ENCODE measurements at regions not wholly inside any gene's neighbourhood (a gene's known extent, or its start where the extent isn't known, plus 50 kb on each side); places are given as distances from the start of the nearest gene placed in this dataset.

- CTCF ChIA-PET, result no interaction called here
- POLR2A ChIA-PET, result no interaction called here
- H3K27me3 ChIP-seq (ENCODE audit: control insufficient read depth, insufficient read depth, low read length), result peaks cover 17% of the 10 kb centered on the region
Observed at GRCh38 chr2:19841918-19842693, 59.7 kb downstream of the TTC32 start.

GRCh38 chr2:19839438-19839837, 62.3 kb downstream of the TTC32 start:
- peaks cover 12% of the 10 kb centered on the region for H3K27me3 ChIP-seq (ENCODE audit: control insufficient read depth, insufficient read depth, low read length)
- CTCF ChIA-PET, result interaction anchor here (1.2 kb wide), 1 partner anchor 14 kb away, joined by 4 read pairs; no protein-coding TSS in a partner anchor
- no peak overlapping the region for H3K4me3 ChIP-seq (ENCODE audit: low read depth, low read length)
- POLR2A ChIA-PET, result no interaction called here
- no peak for TF ChIP-seq CTCF (IDR thresholded peaks at IDR 0.05; ENCODE audit: insufficient read depth, low read depth, low read length)
- no peak for DNase-seq (ENCODE audit: low read depth)
- H3K36me3 ChIP-seq (ENCODE audit: control insufficient read depth, insufficient read depth, low read length), result no peaks in the 10 kb centered on the region

More at GRCh38 chr2:19841918-19842693, 59.7 kb downstream of the TTC32 start:
- TF ChIP-seq CTCF (IDR thresholded peaks at IDR 0.05; ENCODE audit: insufficient read depth, low read depth, low read length), result no peak
- no peak for DNase-seq (ENCODE audit: low read depth)
- Histone ChIP-seq H3K4me3 (ENCODE audit: low read depth, low read length) (no peak overlapping the region), H3K36me3 (ENCODE audit: control insufficient read depth, insufficient read depth, low read length) (no peaks in the 10 kb centered on the region)

- CTCF ChIA-PET, result interaction anchor here (1.2 to 1.4 kb wide), 2 partner anchors 13 to 14 kb away, joined by 3 to 4 read pairs; no protein-coding TSS in a partner anchor
- DNase-seq (ENCODE audit: low read depth), result no peak
- POLR2A ChIA-PET, result no interaction called here
- Histone ChIP-seq H3K36me3 (ENCODE audit: control insufficient read depth, insufficient read depth, low read length) (no peaks in the 10 kb centered on the region), H3K4me3 (ENCODE audit: low read depth, low read length) (no peak overlapping the region), H3K27me3 (ENCODE audit: control insufficient read depth, insufficient read depth, low read length) (peaks cover 5% of the 10 kb centered on the region)
- no peak for TF ChIP-seq CTCF (IDR thresholded peaks at IDR 0.05; ENCODE audit: insufficient read depth, low read depth, low read length)
Observed at GRCh38 chr2:19838616-19839015, 63.2 kb downstream of the TTC32 start.

- no peak for TF ChIP-seq CTCF (IDR thresholded peaks at IDR 0.05; ENCODE audit: insufficient read depth, low read depth, low read length)
- CTCF ChIA-PET, result interaction anchor here (1.0 to 1.5 kb wide), 3 partner anchors 8 to 12 kb away, joined by 3 read pairs; no protein-coding TSS in a partner anchor
- peaks cover 5% of the 10 kb centered on the region for H3K27me3 ChIP-seq (ENCODE audit: control insufficient read depth, insufficient read depth, low read length)
- no peak overlapping the region for H3K4me3 ChIP-seq (ENCODE audit: low read depth, low read length)
- H3K36me3 ChIP-seq (ENCODE audit: control insufficient read depth, insufficient read depth, low read length), result no peaks in the 10 kb centered on the region
- POLR2A ChIA-PET, result no interaction called here
- DNase-seq (ENCODE audit: low read depth), result no peak
Observed at GRCh38 chr2:19837235-19837766, 64.5 kb downstream of the TTC32 start.

- CTCF ChIA-PET, result interaction anchor here (1.5 kb wide), 1 partner anchor 12 kb away, joined by 3 read pairs; no protein-coding TSS in a partner anchor
- POLR2A ChIA-PET, result no interaction called here
- TF ChIP-seq CTCF (IDR thresholded peaks at IDR 0.05; ENCODE audit: insufficient read depth, low read depth, low read length), result no peak
- DNase-seq (ENCODE audit: low read depth), result no peak
- H3K4me3 ChIP-seq (ENCODE audit: low read depth, low read length), result no peak overlapping the region
- H3K36me3 ChIP-seq (ENCODE audit: control insufficient read depth, insufficient read depth, low read length), result no peaks in the 10 kb centered on the region
- no peaks in the 10 kb centered on the region; the same call in 1 of the 2 replicates for H3K27me3 ChIP-seq (ENCODE audit: control insufficient read depth, insufficient read depth, low read length)
Observed at GRCh38 chr2:19835781-19836281, 66.0 kb downstream of the TTC32 start.
